Smooth muscle cell (in vitro differentiated cells): ENCODE measurements at regions not wholly inside any gene's neighbourhood (a gene's known extent, or its start where the extent isn't known, plus 50 kb on each side); places are given as distances from the start of the nearest gene placed in this dataset.
"Not testable (repeated sequence)": the region's sequence is repeated elsewhere in the genome, so short reads cannot be mapped to it uniquely, and the experiment has no call there.

Experiments used
- DNase-seq: peaks from one replicate; lab custom pipeline; 2025; ENCODE audit not compliant: unreplicated experiment; lab: John Stamatoyannopoulos, UW
- H2AFZ ChIP-seq: fragments of 200-600 bp; sonication (generic); 2 replicates; pipeline ENCODE4 v1.6.0; 2016; ENCODE audit warnings: antibody characterized with exemption, low read depth, mild to moderate bottlenecking
- H3F3A ChIP-seq: fragments of 200-600 bp; sonication (generic); 2 replicates; pipeline ENCODE4 v1.6.0; 2017; ENCODE audit warnings: antibody characterized with exemption, low read depth
- H3K27ac ChIP-seq: fragments of 200-600 bp; sonication (generic); 2 replicates; pipeline ENCODE4 v1.5.1; 2016; ENCODE audit warnings: low read depth, mild to moderate bottlenecking
- H3K27me3 ChIP-seq: fragments of 200-600 bp; sonication (generic); 2 replicates; pipeline ENCODE4 v1.6.1; 2016; ENCODE audit warnings: low read depth, mild to moderate bottlenecking
- H3K36me3 ChIP-seq: fragments of 200-600 bp; sonication (generic); 2 replicates; pipeline ENCODE4 v1.5.1; 2016; ENCODE audit warnings: low read depth
- H3K4me1 ChIP-seq: fragments of 200-600 bp; sonication (generic); 2 replicates; pipeline ENCODE4 v1.5.1; 2016; ENCODE audit warnings: low read depth
- H3K4me2 ChIP-seq: fragments of 200-600 bp; sonication (generic); 2 replicates; pipeline ENCODE4 v1.6.0; 2016; ENCODE audit warnings: mild to moderate bottlenecking
- H3K4me3 ChIP-seq: fragments of 200-600 bp; sonication (generic); 2 replicates; pipeline ENCODE4 v1.5.1; 2016; ENCODE audit warnings: mild to moderate bottlenecking
- H3K79me2 ChIP-seq: fragments of 200-600 bp; sonication (generic); 2 replicates; pipeline ENCODE4 v1.6.0; 2016; ENCODE audit warnings: low read depth, mild to moderate bottlenecking
- H3K9ac ChIP-seq: fragments of 200-600 bp; sonication (generic); 2 replicates; pipeline ENCODE4 v1.6.0; 2016; ENCODE audit warnings: low read depth
- H3K9me3 ChIP-seq: fragments of 200-600 bp; sonication (generic); replicated peaks from 2 replicates; pipeline ENCODE4 v1.5.1; 2016; ENCODE audit warnings: low read depth
- H4K20me1 ChIP-seq: fragments of 200-600 bp; sonication (generic); 2 replicates; pipeline ENCODE4 v1.6.0; 2016; ENCODE audit warnings: low read depth
- CTCF ChIP-seq: fragments of 200-600 bp; sonication (generic); IDR thresholded peaks from 2 replicates; pipeline ENCODE4 v1.5.1; 2017; ENCODE audit warnings: borderline replicate concordance, mild to moderate bottlenecking, antibody characterized with exemption; ENCODE audit not compliant: insufficient read depth, poor library complexity, severe bottlenecking
- WGBS: methylation state at CpG from one replicate; pipeline ENCODE4 v1.1.7; 2016; ENCODE audit warnings: low lambda C conversion rate; 5-methylcytosine and 5-hydroxymethylcytosine counted together

GRCh38 chr13:60661521-60661920 is 264.5 kb downstream of the TDRD3 start:
- 62% methylated on average over 3 of the region's 3 CpGs for WGBS
- DNase-seq = no peak
- H3F3A ChIP-seq = no peaks in the 10 kb centered on the region
- no peak overlapping the region for H3K9ac ChIP-seq
- H3K4me3 ChIP-seq = no peak overlapping the region
- H2AFZ ChIP-seq = no peak overlapping the region
- H3K4me2 ChIP-seq = no peak overlapping the region
- no peak overlapping the region for H3K27ac ChIP-seq
- no peak for TF ChIP-seq CTCF
- H3K4me1 ChIP-seq = no peaks in the 10 kb centered on the region
- H3K9me3 ChIP-seq = no peaks in the 10 kb centered on the region
- H3K36me3 ChIP-seq = no peaks in the 10 kb centered on the region
- H3K27me3 ChIP-seq = no peaks in the 10 kb centered on the region
- no peaks in the 10 kb centered on the region for H3K79me2 ChIP-seq
- no peaks in the 10 kb centered on the region for H4K20me1 ChIP-seq

GRCh38 chr13:60657586-60657985 is 260.6 kb downstream of the TDRD3 start:
- not testable (repeated sequence) for H4K20me1 ChIP-seq, H3K27ac ChIP-seq, H3K4me3 ChIP-seq, DNase-seq, H3K4me2 ChIP-seq, H3K79me2 ChIP-seq, H2AFZ ChIP-seq, H3K9me3 ChIP-seq, H3K36me3 ChIP-seq, H3K27me3 ChIP-seq, H3F3A ChIP-seq, H3K4me1 ChIP-seq, H3K9ac ChIP-seq
- WGBS = 91% methylated on average over 1 of the region's 1 CpG

GRCh38 chr13:60655256-60655655 is 258.2 kb downstream of the TDRD3 start:
- no peak overlapping the region for H2AFZ ChIP-seq
- no peak for DNase-seq
- H3K9me3 ChIP-seq = no peaks in the 10 kb centered on the region
- no peaks in the 10 kb centered on the region for H3K79me2 ChIP-seq
- no peak overlapping the region for H3K9ac ChIP-seq
- H3F3A ChIP-seq = no peaks in the 10 kb centered on the region
- H3K4me1 ChIP-seq = no peaks in the 10 kb centered on the region
- H3K27ac ChIP-seq = no peak overlapping the region
- no peaks in the 10 kb centered on the region for H3K27me3 ChIP-seq
- H3K4me2 ChIP-seq = no peak overlapping the region
- no peaks in the 10 kb centered on the region for H3K36me3 ChIP-seq
- no peak overlapping the region for H3K4me3 ChIP-seq
- no peak for TF ChIP-seq CTCF
- H4K20me1 ChIP-seq = no peaks in the 10 kb centered on the region
- WGBS = 78% methylated on average over 4 of the region's 4 CpGs

- H3K27me3 ChIP-seq = no peaks in the 10 kb centered on the region
- peak; percentile 44 for TF ChIP-seq CTCF
- no peak overlapping the region for H2AFZ ChIP-seq
- no peak overlapping the region for H3K9ac ChIP-seq
- no peak overlapping the region for H3K27ac ChIP-seq
- no peaks in the 10 kb centered on the region for H3K9me3 ChIP-seq
- WGBS = 25% methylated on average over 1 of the region's 1 CpG
- H3K36me3 ChIP-seq = no peaks in the 10 kb centered on the region
- no peaks in the 10 kb centered on the region for H3K79me2 ChIP-seq
- DNase-seq = no peak
- no peak overlapping the region for H3K4me3 ChIP-seq
- no peaks in the 10 kb centered on the region for H3F3A ChIP-seq
- H3K4me1 ChIP-seq = no peaks in the 10 kb centered on the region
- H3K4me2 ChIP-seq = no peak overlapping the region
- H4K20me1 ChIP-seq = no peaks in the 10 kb centered on the region
Measured at GRCh38 chr13:60654415-60654814, 257.4 kb downstream of the TDRD3 start.
